ENCODE measurements at regions not wholly inside any gene's neighbourhood (a gene's known extent, or its start where the extent isn't known, plus 50 kb on each side); places are given as distances from the start of the nearest gene placed in this dataset.

GRCh38 chr10:131021969-131022368 is 289.6 kb downstream of the TCERG1L start:
- WGBS = 63% methylated on average over 4 of the region's 4 CpGs
- Histone ChIP-seq H3K27ac (no peak overlapping the region), H3K4me3 (no peak overlapping the region), H3K36me3 (no peaks in the 10 kb centered on the region), H3K9me3 (no peaks in the 10 kb centered on the region), H3K27me3 (replicated peaks; ENCODE audit: insufficient read depth) (no peaks in the 10 kb centered on the region), H3K4me1 (replicated peaks) (no peaks in the 10 kb centered on the region)
- intact Hi-C loops (cut with DNase I) = no loop called here
- DNase-seq (ENCODE audit: low spot score) = no peak
- no peak for TF ChIP-seq POLR2AphosphoS5 (IDR thresholded peaks at IDR 0.05)
- no peak for TF ChIP-seq CTCF (IDR thresholded peaks at IDR 0.05)
- no peak for TF ChIP-seq POLR2A (IDR thresholded peaks at IDR 0.05)

- no peaks in the 10 kb centered on the region for H3K9me3 ChIP-seq
- no peak overlapping the region for H3K4me3 ChIP-seq
- no peak for DNase-seq (ENCODE audit: low spot score)
- intact Hi-C loops (cut with DNase I) = no loop called here
- 93% methylated on average over 9 of the region's 10 CpGs for WGBS
- H3K27ac ChIP-seq = no peak overlapping the region
- no peaks in the 10 kb centered on the region for H3K4me1 ChIP-seq (replicated peaks)
- H3K36me3 ChIP-seq = no peaks in the 10 kb centered on the region
- H3K27me3 ChIP-seq (replicated peaks; ENCODE audit: insufficient read depth) = no peaks in the 10 kb centered on the region
- TF ChIP-seq CTCF (IDR thresholded peaks at IDR 0.05) (no peak), POLR2AphosphoS5 (IDR thresholded peaks at IDR 0.05) (no peak), POLR2A (IDR thresholded peaks at IDR 0.05) (no peak)
Observed at GRCh38 chr10:131022369-131022768, 289.2 kb downstream of the TCERG1L start.

- Histone ChIP-seq H3K4me3 (no peak overlapping the region), H3K36me3 (no peaks in the 10 kb centered on the region), H3K27me3 (replicated peaks; ENCODE audit: insufficient read depth) (no peaks in the 10 kb centered on the region), H3K4me1 (replicated peaks) (no peaks in the 10 kb centered on the region), H3K27ac (no peak overlapping the region), H3K9me3 (no peaks in the 10 kb centered on the region)
- intact Hi-C loops (cut with DNase I) = no loop called here
- TF ChIP-seq CTCF (IDR thresholded peaks at IDR 0.05) (no peak), POLR2A (IDR thresholded peaks at IDR 0.05) (no peak), POLR2AphosphoS5 (IDR thresholded peaks at IDR 0.05) (no peak)
- WGBS = 46% methylated on average over 5 of the region's 5 CpGs
- no peak for DNase-seq (ENCODE audit: low spot score)
Observed at GRCh38 chr10:131022981-131023380, 288.5 kb downstream of the TCERG1L start.

- no peaks in the 10 kb centered on the region for H3K4me1 ChIP-seq (replicated peaks)
- TF ChIP-seq POLR2AphosphoS5 (IDR thresholded peaks at IDR 0.05) = no peak
- WGBS = 77% methylated on average over 17 of the region's 17 CpGs
- no peak overlapping the region for H3K27ac ChIP-seq
- no peaks in the 10 kb centered on the region for H3K9me3 ChIP-seq
- no peaks in the 10 kb centered on the region for H3K36me3 ChIP-seq
- no peak for DNase-seq (ENCODE audit: low spot score)
- H3K4me3 ChIP-seq = no peak overlapping the region
- intact Hi-C loops (cut with DNase I) = no loop called here
- no peaks in the 10 kb centered on the region for H3K27me3 ChIP-seq (replicated peaks; ENCODE audit: insufficient read depth)
Observed at GRCh38 chr10:131024259-131025131, 287.0 kb downstream of the TCERG1L start.

GRCh38 chr10:131025333-131025732 is 286.2 kb downstream of the TCERG1L start:
- no peaks in the 10 kb centered on the region for H3K36me3 ChIP-seq
- TF ChIP-seq POLR2AphosphoS5 (IDR thresholded peaks at IDR 0.05) = no peak
- no peak for TF ChIP-seq CTCF (IDR thresholded peaks at IDR 0.05)
- no peak for TF ChIP-seq POLR2A (IDR thresholded peaks at IDR 0.05)
- H3K27ac ChIP-seq = no peak overlapping the region
- H3K9me3 ChIP-seq = no peaks in the 10 kb centered on the region
- no peaks in the 10 kb centered on the region for H3K27me3 ChIP-seq (replicated peaks; ENCODE audit: insufficient read depth)
- WGBS = 92% methylated on average over 9 of the region's 9 CpGs
- intact Hi-C loops (cut with DNase I) = no loop called here
- H3K4me3 ChIP-seq = no peak overlapping the region
- DNase-seq (ENCODE audit: low spot score) = no peak
- no peaks in the 10 kb centered on the region for H3K4me1 ChIP-seq (replicated peaks)
